Spleen (tissue), 7 donors: ENCODE measurements at regions not wholly inside any gene's neighbourhood (a gene's known extent, or its start where the extent isn't known, plus 50 kb on each side); places are given as distances from the start of the nearest gene placed in this dataset.

Experiments used
- POLR2A ChIP-seq, 3 donors: fragments of 450-650 bp; IDR thresholded peaks; one replicate each; pipeline ENCODE4 v1.5.1; 2017; ENCODE audit warnings: antibody characterized with exemption in 3 of 3, mild to moderate bottlenecking in 1 of 3
- POLR2AphosphoS5 ChIP-seq, 3 donors: sonication (generic); formaldehyde crosslinking; IDR thresholded peaks; one replicate each; pipeline ENCODE4 v1.5.1; 2017; ENCODE audit warnings: antibody characterized with exemption in 3 of 3
- TF ChIP-seq, protein P1 (sequence below), 11 experiments: fragments of 200-600 bp in 7 of 11; fragments of 450-650 bp in 4 of 11; sonication (generic) in 4 of 11; IDR thresholded peaks in 8 of 11; conservative IDR thresholded peaks in 3 of 11; 1 replicate in 7 of 11; 2 replicates in 4 of 11; pipeline versions ENCODE4 v1.4.0 to v1.8.0; 2016 to 2021; ENCODE audit warnings: antibody characterized with exemption in 11 of 11, inconsistent platforms in 4 of 11, mild to moderate bottlenecking in 1 of 11
- donor health status: DM: no; HTN: no; CAD: no; lungs with moderate emphysema.
- donor health status: DM: no; HTN: no; CAD: no.
- donor health status: DM: no; HTN: no; CAD: no.

DNA sequence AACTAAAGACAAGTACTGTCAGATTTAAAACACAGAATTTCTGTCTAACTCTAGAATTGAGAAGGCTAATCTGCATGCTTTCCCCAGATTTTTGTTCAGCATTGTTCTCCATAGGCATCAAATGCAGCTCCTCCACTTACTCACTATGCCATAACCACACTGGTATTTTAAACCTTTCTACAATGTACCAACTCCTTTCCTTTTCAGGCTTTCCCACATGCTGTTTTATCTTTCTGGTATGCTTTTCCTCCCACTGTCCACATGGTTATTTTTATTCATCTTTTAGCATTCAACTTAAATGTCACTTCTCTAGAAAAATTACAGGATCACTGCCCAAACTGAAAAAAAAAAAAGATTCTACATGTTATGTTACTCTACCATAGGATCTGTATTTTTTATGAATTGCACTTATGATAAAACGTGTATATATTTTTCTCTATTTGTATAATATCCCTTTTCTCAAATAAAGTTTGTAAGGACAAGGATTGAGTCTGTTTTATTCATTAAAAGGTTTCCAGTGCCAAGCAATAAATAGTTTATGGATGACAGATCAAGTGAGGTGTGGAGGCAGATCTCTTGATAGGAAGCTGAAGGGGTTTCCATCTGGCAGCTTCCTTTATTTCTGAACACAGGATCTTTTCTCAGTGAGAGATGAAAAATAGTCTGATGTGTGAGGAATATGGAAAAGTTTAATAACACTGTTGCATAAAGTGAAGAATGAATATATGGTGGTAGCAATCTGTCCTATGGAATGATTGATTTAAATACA, 1064.5 kb downstream of the ZPLD1 start:
- TF ChIP-seq, protein P1, sequence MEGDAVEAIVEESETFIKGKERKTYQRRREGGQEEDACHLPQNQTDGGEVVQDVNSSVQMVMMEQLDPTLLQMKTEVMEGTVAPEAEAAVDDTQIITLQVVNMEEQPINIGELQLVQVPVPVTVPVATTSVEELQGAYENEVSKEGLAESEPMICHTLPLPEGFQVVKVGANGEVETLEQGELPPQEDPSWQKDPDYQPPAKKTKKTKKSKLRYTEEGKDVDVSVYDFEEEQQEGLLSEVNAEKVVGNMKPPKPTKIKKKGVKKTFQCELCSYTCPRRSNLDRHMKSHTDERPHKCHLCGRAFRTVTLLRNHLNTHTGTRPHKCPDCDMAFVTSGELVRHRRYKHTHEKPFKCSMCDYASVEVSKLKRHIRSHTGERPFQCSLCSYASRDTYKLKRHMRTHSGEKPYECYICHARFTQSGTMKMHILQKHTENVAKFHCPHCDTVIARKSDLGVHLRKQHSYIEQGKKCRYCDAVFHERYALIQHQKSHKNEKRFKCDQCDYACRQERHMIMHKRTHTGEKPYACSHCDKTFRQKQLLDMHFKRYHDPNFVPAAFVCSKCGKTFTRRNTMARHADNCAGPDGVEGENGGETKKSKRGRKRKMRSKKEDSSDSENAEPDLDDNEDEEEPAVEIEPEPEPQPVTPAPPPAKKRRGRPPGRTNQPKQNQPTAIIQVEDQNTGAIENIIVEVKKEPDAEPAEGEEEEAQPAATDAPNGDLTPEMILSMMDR (IDR thresholded peaks at IDR 0.05 in 8 of 11, conservative IDR thresholded peaks at IDR 0.05 in 3 of 11) = no peak
- TF ChIP-seq POLR2AphosphoS5 (IDR thresholded peaks at IDR 0.05) (no peak), POLR2A (IDR thresholded peaks at IDR 0.05) (no peak)
